GM19240 (cell line): ENCODE measurements at regions not wholly inside any gene's neighbourhood (a gene's known extent, or its start where the extent isn't known, plus 50 kb on each side); places are given as distances from the start of the nearest gene placed in this dataset.

ENCODE experiments used
- DNase-seq: peaks from one replicate; pipeline ENCODE4 v3.0.0; 2011; ENCODE audit warnings: low spot score; ENCODE audit not compliant: insufficient read length

GRCh38 chr3:459311-459670 is 262.7 kb downstream of the CHL1 start:
- DNase-seq = no peak

GRCh38 chr3:461006-461405 is 264.4 kb downstream of the CHL1 start:
- no peak for DNase-seq

- DNase-seq = no peak
These were observed 266.3 kb downstream of the CHL1 start for GRCh38 chr3:462851-463250.

GRCh38 chr3:463252-464192 is 267.0 kb downstream of the CHL1 start:
- DNase-seq = peak; percentile 11

- DNase-seq = no peak
These were observed 267.7 kb downstream of the CHL1 start for GRCh38 chr3:464255-464654.

- no peak for DNase-seq
These were observed 271.6 kb downstream of the CHL1 start for GRCh38 chr3:468172-468571.

GRCh38 chr3:473033-473800 is 276.7 kb downstream of the CHL1 start:
- no peak for DNase-seq

GRCh38 chr3:474828-475227 is 278.3 kb downstream of the CHL1 start:
- DNase-seq = no peak

GRCh38 chr3:480070-480469 is 283.5 kb downstream of the CHL1 start:
- DNase-seq = no peak

GRCh38 chr3:481111-481510 is 284.5 kb downstream of the CHL1 start:
- DNase-seq = no peak

GRCh38 chr3:481680-482079 is 285.1 kb downstream of the CHL1 start:
- no peak for DNase-seq

- no peak for DNase-seq
These were observed 285.9 kb downstream of the CHL1 start for GRCh38 chr3:482479-482878.

GRCh38 chr3:484341-484740 is 287.8 kb downstream of the CHL1 start:
- DNase-seq = no peak

GRCh38 chr3:487614-488013 is 291.1 kb downstream of the CHL1 start:
- no peak for DNase-seq

GRCh38 chr3:492586-493316 is 296.2 kb downstream of the CHL1 start:
- no peak for DNase-seq

GRCh38 chr3:494190-494589 is 297.6 kb downstream of the CHL1 start:
- DNase-seq = no peak

- DNase-seq = no peak
These were observed 301.9 kb downstream of the CHL1 start for GRCh38 chr3:498487-498886.

GRCh38 chr3:499001-499761 is 302.6 kb downstream of the CHL1 start:
- DNase-seq = no peak

GRCh38 chr3:502486-502885 is 305.9 kb downstream of the CHL1 start:
- no peak for DNase-seq

- no peak for DNase-seq
These were observed 316.7 kb downstream of the CHL1 start for GRCh38 chr3:513301-513700.

GRCh38 chr3:514192-514591 is 317.6 kb downstream of the CHL1 start:
- no peak for DNase-seq
